H1 (cell line): ENCODE measurements at regions not wholly inside any gene's neighbourhood (a gene's known extent, or its start where the extent isn't known, plus 50 kb on each side); places are given as distances from the start of the nearest gene placed in this dataset.

ENCODE experiments used
- CTCF ChIA-PET: fragments of 300-600 bp; sonication (Branson Sonifier 250); formaldehyde crosslinking; loops from one replicate; lab custom pipeline; 2021; ENCODE audit not compliant: partially characterized antibody; lab: Charles Lee
- POLR2A ChIA-PET: fragments of 300-600 bp; sonication (Branson Sonifier 250); formaldehyde crosslinking; loops from one replicate; lab custom pipeline; 2021; ENCODE audit warnings: inconsistent platforms; ENCODE audit not compliant: partially characterized antibody; lab: Charles Lee
- DNase-seq, 2 experiments: peaks; one replicate each; pipeline versions ENCODE4 v3.0.0 to v3.0.0-alpha.2; 2010 to 2022; ENCODE audit warnings: low spot score in 2 of 2, low read depth in 1 of 2, mixed read lengths in 1 of 2
- FAIRE-seq: peaks from 2 replicates; lab custom pipeline; 2011; peaks lifted over from hg19 to GRCh38; lab: Jason Lieb, UNC
- H2AFZ ChIP-seq: 2 replicates; pipeline ENCODE4 v1.8.1; 2012; ENCODE audit warnings: low read length, inconsistent platforms
- H2AK5ac ChIP-seq: 2 replicates; pipeline ENCODE4 v1.6.1; 2013; ENCODE audit warnings: low read depth, low read length
- H2BK120ac ChIP-seq: replicated peaks from 2 replicates; pipeline ENCODE3; 2013; ENCODE audit warnings: low read depth, low read length, inconsistent platforms
- H2BK12ac ChIP-seq: 2 replicates; pipeline ENCODE4 v1.6.1; 2013; ENCODE audit warnings: low read depth, low read length
- H2BK15ac ChIP-seq: 2 replicates; pipeline ENCODE4 v1.6.1; 2013; ENCODE audit warnings: low read length
- H2BK20ac ChIP-seq: 2 replicates; pipeline ENCODE4 v1.6.1; 2013; ENCODE audit warnings: low read length
- H2BK5ac ChIP-seq: 2 replicates; pipeline ENCODE4 v1.6.1; 2013; ENCODE audit warnings: low read depth, low read length
- H3K14ac ChIP-seq: 2 replicates; pipeline ENCODE4 v1.6.1; 2013; ENCODE audit warnings: inconsistent platforms; ENCODE audit not compliant: insufficient read length
- H3K18ac ChIP-seq: 2 replicates; pipeline ENCODE4 v1.6.1; 2013; ENCODE audit warnings: low read length; ENCODE audit errors: extremely low read depth
- H3K23ac ChIP-seq: 2 replicates; pipeline ENCODE4 v1.6.1; 2013; ENCODE audit warnings: inconsistent platforms; ENCODE audit not compliant: insufficient read length
- H3K23me2 ChIP-seq: 2 replicates; pipeline ENCODE4 v1.6.1; 2013; ENCODE audit warnings: low read depth, low read length
- H3K27ac ChIP-seq: 2 replicates; pipeline ENCODE4 v1.6.1; 2011; ENCODE audit warnings: low read depth, low read length, inconsistent platforms
- H3K27me3 ChIP-seq, 4 experiments: replicated peaks in 1 of 4; 1 replicate in 1 of 4; 2 replicates in 3 of 4; pipeline versions ENCODE4 v1.6.1 to v1.8.1; 2011 to 2013; ENCODE audit warnings: low read length in 3 of 4, mild to moderate bottlenecking in 3 of 4, inconsistent platforms in 2 of 4, mixed read lengths in 2 of 4, moderate library complexity in 1 of 4; ENCODE audit not compliant: control insufficient read depth in 3 of 4, insufficient read depth in 3 of 4; ENCODE audit errors: extremely low read depth in 1 of 4
- H3K36me3 ChIP-seq, 4 experiments: 2 replicates each; pipeline versions ENCODE4 v1.6.1 to v1.8.1; 2011 to 2013; ENCODE audit warnings: mild to moderate bottlenecking in 4 of 4, low read length in 3 of 4, moderate library complexity in 2 of 4, control low read depth in 1 of 4, inconsistent platforms in 1 of 4; ENCODE audit not compliant: insufficient read depth in 4 of 4, control insufficient read depth in 2 of 4
- H3K4ac ChIP-seq: replicated peaks from 2 replicates; pipeline ENCODE3; 2013; ENCODE audit warnings: low read length, low read depth, mixed read lengths, inconsistent platforms; ENCODE audit not compliant: insufficient read length
- H3K4me1 ChIP-seq, 4 experiments: replicated peaks in 1 of 4; 1 replicate in 1 of 4; 2 replicates in 3 of 4; pipeline versions ENCODE4 v1.6.1 to v1.8.1; 2011 to 2013; ENCODE audit warnings: low read length in 3 of 4, inconsistent platforms in 2 of 4, mixed read lengths in 1 of 4; ENCODE audit not compliant: insufficient read depth in 4 of 4, control insufficient read depth in 3 of 4
- H3K4me2 ChIP-seq, 2 experiments: 2 replicates each; pipeline versions ENCODE4 v1.6.1 to v1.8.1; 2011 to 2013; ENCODE audit warnings: low read depth in 2 of 2, low read length in 2 of 2, control low read depth in 1 of 2, inconsistent platforms in 1 of 2, mild to moderate bottlenecking in 1 of 2; ENCODE audit not compliant: insufficient read depth in 1 of 2
- H3K4me3 ChIP-seq, 4 experiments: fragments of 200-600, 300-600 bp in 1 of 4; sonication (generic), shearing (Covaris generic), sonication (Bioruptor Twin) in 1 of 4; 2 replicates each; pipeline versions ENCODE4 v1.5.1 to v1.8.1; 2011 to 2016; ENCODE audit warnings: low read length in 4 of 4, low read depth in 3 of 4, control low read depth in 2 of 4, inconsistent platforms in 2 of 4, mild to moderate bottlenecking in 2 of 4, mixed read lengths in 1 of 4, moderate library complexity in 1 of 4; ENCODE audit not compliant: insufficient read depth in 2 of 4; ENCODE audit errors: extremely low read depth in 1 of 4
- H3K56ac ChIP-seq: replicated peaks from 2 replicates; pipeline ENCODE3; 2013; ENCODE audit warnings: low read depth, mild to moderate bottlenecking, mixed read lengths, low read length, inconsistent platforms; ENCODE audit not compliant: insufficient read length
- H3K79me1 ChIP-seq: 2 replicates; pipeline ENCODE4 v1.6.1; 2013; ENCODE audit warnings: low read depth, low read length, control low read depth
- H3K79me2 ChIP-seq, 2 experiments: 2 replicates each; pipeline versions ENCODE4 v1.6.1 to v1.8.1; 2012 to 2013; ENCODE audit warnings: low read length in 2 of 2, mild to moderate bottlenecking in 2 of 2, inconsistent platforms in 1 of 2; ENCODE audit not compliant: insufficient read depth in 2 of 2, control insufficient read depth in 1 of 2
- H3K9ac ChIP-seq, 4 experiments: replicated peaks in 1 of 4; 1 replicate in 1 of 4; 2 replicates in 3 of 4; pipeline versions ENCODE4 v1.6.1 to v1.8.1; 2011 to 2013; ENCODE audit warnings: low read depth in 3 of 4, low read length in 3 of 4, control low read depth in 2 of 4, mild to moderate bottlenecking in 2 of 4, moderate library complexity in 2 of 4, inconsistent platforms in 1 of 4; ENCODE audit errors: extremely low read depth in 1 of 4
- H3K9me3 ChIP-seq, 2 experiments: 2 replicates each; pipeline versions ENCODE4 v1.6.1 to v1.8.1; 2012 to 2013; ENCODE audit warnings: mild to moderate bottlenecking in 2 of 2, moderate library complexity in 2 of 2, control low read depth in 1 of 2, inconsistent platforms in 1 of 2, low read depth in 1 of 2, low read length in 1 of 2, mixed read lengths in 1 of 2; ENCODE audit not compliant: insufficient read depth in 2 of 2
- H4K20me1 ChIP-seq, 2 experiments: replicated peaks in 1 of 2; 2 replicates each; pipeline versions ENCODE3 to v1.8.1; 2011 to 2013; ENCODE audit warnings: inconsistent platforms in 2 of 2, low read length in 2 of 2, mild to moderate bottlenecking in 1 of 2; ENCODE audit not compliant: insufficient read depth in 2 of 2, control insufficient read depth in 1 of 2
- H4K5ac ChIP-seq: 2 replicates; pipeline ENCODE4 v1.6.1; 2013; ENCODE audit warnings: low read length, low read depth, mixed read lengths, inconsistent platforms; ENCODE audit not compliant: insufficient read length
- H4K8ac ChIP-seq: 2 replicates; pipeline ENCODE4 v1.8.0; 2013; ENCODE audit warnings: mild to moderate bottlenecking, moderate library complexity, low read length, inconsistent platforms; ENCODE audit not compliant: insufficient read depth; ENCODE audit errors: extremely low read depth
- H4K91ac ChIP-seq: replicated peaks from 2 replicates; pipeline ENCODE3; 2013; ENCODE audit warnings: low read length, mixed read lengths, inconsistent platforms; ENCODE audit not compliant: insufficient read length
- ASH2L ChIP-seq: fragments of 200-600, 300-600 bp; sonication (generic); IDR thresholded peaks from one replicate; pipeline ENCODE4 v1.7.1; 2017; ENCODE audit warnings: low read length
- ATF3 ChIP-seq: IDR thresholded peaks from 2 replicates; pipeline ENCODE4 v1.6.1; 2011; ENCODE audit warnings: low read depth, mild to moderate bottlenecking, low read length; ENCODE audit not compliant: insufficient read depth
- EP300 ChIP-seq, 2 experiments: IDR thresholded peaks; 1 replicate in 1 of 2; 2 replicates in 1 of 2; pipeline ENCODE4 v1.6.1; 2011 to 2012; ENCODE audit warnings: low read depth in 2 of 2, low read length in 2 of 2, mild to moderate bottlenecking in 2 of 2, borderline replicate concordance in 1 of 2, inconsistent platforms in 1 of 2, moderate library complexity in 1 of 2
- EZH2 ChIP-seq: fragments of 200-600 bp; sonication (generic); IDR thresholded peaks from 2 replicates; pipeline ENCODE4 v1.7.1; 2012; ENCODE audit warnings: low read depth, mild to moderate bottlenecking, moderate library complexity, low read length, inconsistent platforms; ENCODE audit not compliant: severe bottlenecking
- GTF2F1 ChIP-seq: IDR thresholded peaks from 2 replicates; pipeline ENCODE4 v1.6.1; 2012; ENCODE audit warnings: low read depth, low read length, improper control_type of control experiment, borderline replicate concordance
- HDAC2 ChIP-seq, 2 experiments: fragments of 300-600 bp in 1 of 2; sonication (generic) in 1 of 2; IDR thresholded peaks; 2 replicates each; pipeline ENCODE4 v1.6.1; 2011 to 2012; ENCODE audit warnings: low read depth in 2 of 2, low read length in 2 of 2, mild to moderate bottlenecking in 2 of 2, moderate library complexity in 2 of 2, borderline replicate concordance in 1 of 2, inconsistent platforms in 1 of 2
- JUND ChIP-seq: IDR thresholded peaks from 2 replicates; pipeline ENCODE4 v1.6.1; 2011; ENCODE audit warnings: mild to moderate bottlenecking, improper control_type of control experiment, low read length
- KDM1A ChIP-seq: fragments of 200-600, 300-600 bp; sonication (generic); IDR thresholded peaks from 2 replicates; pipeline ENCODE4 v1.7.1; 2016; ENCODE audit warnings: mild to moderate bottlenecking, low read length, borderline replicate concordance
- KDM5A ChIP-seq: fragments of 200-600 bp; IDR thresholded peaks from 2 replicates; pipeline ENCODE4 v1.7.1; 2012; ENCODE audit warnings: mild to moderate bottlenecking, low read length, inconsistent platforms, mixed read lengths
- RXRA ChIP-seq: IDR thresholded peaks from 2 replicates; pipeline ENCODE4 v1.6.1; 2011; ENCODE audit warnings: low read depth, mild to moderate bottlenecking, low read length, moderate library complexity; ENCODE audit not compliant: insufficient read depth
- SAP30 ChIP-seq: fragments of 300-600 bp; sonication (generic); IDR thresholded peaks from 2 replicates; pipeline ENCODE4 v1.7.1; 2012; ENCODE audit warnings: low read length, moderate library complexity, mild to moderate bottlenecking, inconsistent platforms; ENCODE audit not compliant: insufficient read depth, insufficient replicate concordance
- SIX5 ChIP-seq: IDR thresholded peaks from 2 replicates; pipeline ENCODE4 v1.6.1; 2011; ENCODE audit warnings: mild to moderate bottlenecking, low read depth, low read length
- SP1 ChIP-seq: IDR thresholded peaks from 2 replicates; pipeline ENCODE4 v1.6.1; 2011; ENCODE audit warnings: low read depth, low read length
- TAF7 ChIP-seq: optimal IDR thresholded peaks from 2 replicates; pipeline ENCODE3; 2011; ENCODE audit warnings: low read depth, mild to moderate bottlenecking, inconsistent platforms, low read length, moderate library complexity, borderline replicate concordance
- WGBS, 2 experiments: shearing (Covaris generic) in 1 of 2; methylation state at CpG; one replicate each; pipeline versions ENCODE4 v1.1.6 to v1.1.7; 2013 to 2015; ENCODE audit warnings: low lambda C conversion rate in 2 of 2, mixed read lengths in 2 of 2, inconsistent platforms in 1 of 2, low coverage in 1 of 2, missing lambda C conversion rate in 1 of 2; ENCODE audit not compliant: insufficient replicate concordance in 2 of 2, insufficient coverage in 1 of 2, insufficient read length in 1 of 2; ENCODE audit errors: extremely low coverage in 1 of 2, missing lambda C conversion rate in 1 of 2; 5-methylcytosine and 5-hydroxymethylcytosine counted together

- no peak overlapping the region for H3K18ac ChIP-seq
- POLR2A ChIA-PET: no interaction called here
- no peak overlapping the region for H2AFZ ChIP-seq
- no peak for TF ChIP-seq SAP30
- no peak for TF ChIP-seq EZH2
- no peak for TF ChIP-seq RXRA
- TF ChIP-seq GTF2F1: no peak
- TF ChIP-seq SIX5: no peak
- no peak for TF ChIP-seq KDM1A
- TF ChIP-seq KDM5A: no peak
- TF ChIP-seq EP300 (IDR thresholded peaks at IDR 0.05; ENCODE audit: borderline replicate concordance in 1 of 2, low read depth in 2 of 2, low read length in 2 of 2): no peak
- no peak for TF ChIP-seq ASH2L
- no peak for TF ChIP-seq HDAC2 (IDR thresholded peaks at IDR 0.05; ENCODE audit: borderline replicate concordance in 1 of 2, low read depth in 2 of 2, low read length in 2 of 2)
- no peak for TF ChIP-seq JUND
- no peak for TF ChIP-seq SP1
- no peak for TF ChIP-seq ATF3
- no peak for TF ChIP-seq TAF7
Observed at GRCh38 chr7:79781716-79782115, 328.2 kb upstream of the MAGI2 start.

More at GRCh38 chr7:79781716-79782115, 328.2 kb upstream of the MAGI2 start:
- CTCF ChIA-PET: no interaction called here
- Histone ChIP-seq H4K20me1 (no peaks in the 10 kb centered on the region), H2AK5ac (no peak overlapping the region), H3K56ac (no peak overlapping the region), H3K27me3 (no peaks in the 10 kb centered on the region), H2BK20ac (no peak overlapping the region), H4K8ac (no peak overlapping the region), H3K23me2 (no peaks in the 10 kb centered on the region), H3K36me3 (no peaks in the 10 kb centered on the region), H3K23ac (no peak overlapping the region), H3K4me3 (no peak overlapping the region), H3K4ac (no peak overlapping the region), H4K91ac (no peak overlapping the region), H3K79me1 (no peaks in the 10 kb centered on the region), H2BK15ac (no peak overlapping the region), H3K27ac (no peak overlapping the region), H2BK5ac (no peak overlapping the region), H3K79me2 (no peaks in the 10 kb centered on the region), H3K9me3 (no peaks in the 10 kb centered on the region), H3K9ac (no peak overlapping the region), H3K4me1 (no peaks in the 10 kb centered on the region), H2BK12ac (no peak overlapping the region), H3K4me2 (no peak overlapping the region), H3K14ac (no peak overlapping the region), H2BK120ac (no peak overlapping the region), H4K5ac (no peak overlapping the region)
- no peak for FAIRE-seq
- DNase-seq: no peak
- WGBS, 2 experiments: 91% methylated on average over 4 of the region's 4 CpGs; no CpG with 5 or more reads in 1 of the 2 experiments
